ENCODE measurements at regions not wholly inside any gene's neighbourhood (a gene's known extent, or its start where the extent isn't known, plus 50 kb on each side); places are given as distances from the start of the nearest gene placed in this dataset.

DNA sequence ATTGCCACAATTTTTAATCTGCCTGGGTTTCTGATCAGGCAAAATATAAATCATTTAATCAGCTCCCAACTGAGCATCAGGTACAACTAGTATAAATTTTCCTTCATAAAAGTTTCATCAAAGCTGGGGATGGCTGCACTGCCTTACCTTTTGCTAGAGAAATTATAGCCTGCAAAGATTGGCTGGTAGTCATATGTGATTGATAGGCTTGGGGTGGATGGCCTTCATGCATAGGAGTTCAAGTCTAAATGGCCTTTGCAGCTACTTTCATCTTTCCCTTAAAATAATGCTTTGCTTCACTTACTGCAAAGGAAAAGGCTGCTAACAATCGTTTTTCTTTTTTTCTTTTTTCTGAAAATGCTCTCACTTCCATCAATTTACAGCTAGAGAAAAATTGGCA, 739.7 kb downstream of the CENPC start:
- TF ChIP-seq L3MBTL2 (conservative IDR thresholded peaks at IDR 0.05) (no peak), HDGF (IDR thresholded peaks at IDR 0.05; ENCODE audit: borderline replicate concordance) (no peak), FOXK2 (IDR thresholded peaks at IDR 0.05) (no peak)
